Mesodermal cell (in vitro differentiated cells): ENCODE measurements at regions not wholly inside any gene's neighbourhood (a gene's known extent, or its start where the extent isn't known, plus 50 kb on each side); places are given as distances from the start of the nearest gene placed in this dataset.

Source experiments
- H3K27ac ChIP-seq: 2 replicates; pipeline ENCODE4 v1.7.0; 2013; ENCODE audit warnings: mild to moderate bottlenecking, low read depth, low read length, moderate library complexity; ENCODE audit not compliant: severe bottlenecking
- H3K36me3 ChIP-seq: 2 replicates; pipeline ENCODE4 v1.7.1; 2013; ENCODE audit warnings: mild to moderate bottlenecking, low read length, moderate library complexity; ENCODE audit not compliant: control insufficient read depth, insufficient read depth
- H3K4me1 ChIP-seq: one replicate; pipeline ENCODE4 v1.7.1; 2013; ENCODE audit warnings: mild to moderate bottlenecking, low read length; ENCODE audit not compliant: insufficient read depth, control insufficient read depth, poor library complexity, severe bottlenecking
- H3K4me3 ChIP-seq: 2 replicates; pipeline ENCODE4 v1.7.0; 2013; ENCODE audit warnings: low read length, control low read depth, mild to moderate bottlenecking; ENCODE audit not compliant: insufficient read depth, poor library complexity, severe bottlenecking; ENCODE audit errors: extremely low read depth
- H3K9me3 ChIP-seq: 2 replicates; pipeline ENCODE4 v1.7.1; 2013; ENCODE audit warnings: mild to moderate bottlenecking, low read length, moderate library complexity; ENCODE audit not compliant: control insufficient read depth
- WGBS, 2 experiments: methylation state at CpG; one replicate each; pipeline ENCODE4 v1.1.5; 2013; ENCODE audit warnings: missing lambda C conversion rate in 2 of 2; ENCODE audit not compliant: insufficient coverage in 2 of 2; 5-methylcytosine and 5-hydroxymethylcytosine counted together

GRCh38 chr16:49924078-49924477 is 68.2 kb upstream of the ZNF423 start:
- Histone ChIP-seq H3K9me3 (no peaks in the 10 kb centered on the region), H3K4me3 (no peak overlapping the region), H3K4me1 (no peaks in the 10 kb centered on the region), H3K36me3 (no peaks in the 10 kb centered on the region), H3K27ac (no peak overlapping the region)
- 90 to 93% methylated on average over 7 of the region's 7 CpGs for WGBS, 2 experiments

- no peaks in the 10 kb centered on the region for H3K9me3 ChIP-seq
- 100% methylated on average over 1 of the region's 2 CpGs for WGBS, 2 experiments
- H3K27ac ChIP-seq = no peak overlapping the region
- H3K4me1 ChIP-seq = no peaks in the 10 kb centered on the region
- no peak overlapping the region for H3K4me3 ChIP-seq
- no peaks in the 10 kb centered on the region for H3K36me3 ChIP-seq
Observed at GRCh38 chr16:49926941-49927340, 71.0 kb upstream of the ZNF423 start.

DNA sequence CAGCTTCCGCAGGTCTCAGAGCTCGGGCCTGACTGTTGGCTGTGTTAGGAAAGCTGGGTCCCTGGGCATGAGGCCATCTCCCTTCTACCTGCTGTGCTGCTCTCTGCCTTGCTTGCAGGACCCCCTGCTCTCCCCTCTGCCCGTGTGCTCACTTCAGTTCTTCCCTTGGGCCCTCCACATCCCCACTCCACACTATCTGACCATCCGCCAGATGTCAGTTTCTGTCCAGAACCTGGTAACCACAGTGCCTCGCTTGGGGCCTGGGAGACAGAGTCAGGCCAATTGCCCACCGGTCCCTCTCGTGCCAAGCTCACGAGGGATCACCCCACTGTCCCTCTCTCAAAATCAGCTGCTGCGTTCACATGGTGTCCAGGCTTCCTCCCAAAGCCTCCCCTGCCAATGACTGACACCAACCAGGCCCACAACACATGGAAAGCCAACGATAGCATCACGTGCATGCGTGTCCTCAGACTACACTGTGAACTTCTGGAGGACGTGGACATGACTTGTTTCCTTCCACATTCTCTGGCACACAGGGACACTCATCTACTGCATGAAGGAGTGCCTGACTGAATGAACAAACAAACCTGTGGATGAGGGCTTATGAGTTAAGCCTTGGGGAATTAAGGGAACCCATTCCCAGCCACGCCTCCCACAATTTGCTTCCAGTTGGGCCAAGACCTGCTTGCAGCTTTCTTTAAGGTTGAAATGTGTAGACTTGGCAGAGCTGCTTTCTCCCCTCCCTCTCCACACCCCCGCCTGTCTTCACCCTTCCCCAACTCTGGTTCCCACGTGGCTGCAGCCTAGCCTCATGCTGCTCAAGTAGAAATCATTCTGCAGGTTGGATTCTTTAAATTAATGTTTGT is 72.5 kb upstream of the ZNF423 start:
- H3K36me3 ChIP-seq = no peaks in the 10 kb centered on the region
- no peaks in the 10 kb centered on the region for H3K9me3 ChIP-seq
- WGBS, 2 experiments = 84 to 86% methylated on average over 10 to 14 of the region's 16 CpGs
- no peak overlapping the region for H3K27ac ChIP-seq
- peaks cover 5% of the 10 kb centered on the region for H3K4me1 ChIP-seq
- H3K4me3 ChIP-seq = no peak overlapping the region

DNA sequence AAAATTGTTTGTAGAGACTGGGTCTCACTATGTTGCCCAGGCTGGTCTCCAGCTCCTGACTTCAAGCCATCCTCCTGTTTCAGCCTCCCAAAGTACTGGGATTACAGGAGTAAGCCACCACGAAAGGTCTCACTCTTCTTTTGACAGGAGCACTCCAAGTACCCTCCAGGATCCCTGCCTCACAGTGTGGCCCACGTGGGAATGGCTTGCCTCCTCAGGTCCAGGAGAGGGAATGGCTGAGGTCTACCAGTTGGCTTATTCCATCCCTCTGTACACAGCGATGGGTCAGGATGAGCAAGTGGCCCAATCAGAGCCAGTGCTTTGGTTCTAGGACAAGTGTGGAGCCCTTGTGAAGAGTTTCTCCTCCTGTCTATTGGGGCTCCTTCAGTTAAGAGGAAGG is 73.7 kb upstream of the ZNF423 start:
- 80 to 94% methylated on average over 2 of the region's 3 CpGs for WGBS, 2 experiments
- Histone ChIP-seq H3K9me3 (no peaks in the 10 kb centered on the region), H3K4me3 (no peak overlapping the region), H3K36me3 (no peaks in the 10 kb centered on the region), H3K27ac (no peak overlapping the region), H3K4me1 (peaks cover 5% of the 10 kb centered on the region)

DNA sequence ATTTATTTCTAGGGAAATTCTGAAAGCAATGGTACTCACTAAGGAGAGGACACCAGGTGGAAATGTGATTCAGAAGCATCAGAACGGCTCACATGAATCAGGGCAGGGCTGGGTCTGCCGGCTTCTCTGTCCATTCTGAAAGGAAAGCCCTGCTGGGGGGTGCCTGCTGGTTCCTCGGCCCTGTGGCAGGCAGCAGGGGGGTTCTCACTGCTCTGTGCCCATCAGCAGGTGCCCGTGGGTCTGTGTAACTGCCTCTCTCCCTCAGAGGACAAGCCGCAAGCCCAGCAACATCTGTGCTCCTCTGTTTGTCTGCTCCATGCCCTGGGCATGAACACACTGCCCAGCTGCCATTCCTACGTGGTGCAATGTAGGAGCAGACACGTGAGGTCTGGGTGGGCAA is 74.9 kb upstream of the ZNF423 start:
- no peaks in the 10 kb centered on the region for H3K36me3 ChIP-seq
- H3K4me3 ChIP-seq = no peak overlapping the region
- peaks cover 5% of the 10 kb centered on the region for H3K4me1 ChIP-seq
- 80 to 90% methylated on average over 6 to 7 of the region's 7 CpGs for WGBS, 2 experiments
- no peaks in the 10 kb centered on the region for H3K9me3 ChIP-seq
- H3K27ac ChIP-seq = no peak overlapping the region

- WGBS, 2 experiments = 84 to 98% methylated on average over 4 to 5 of the region's 5 CpGs
- H3K36me3 ChIP-seq = no peaks in the 10 kb centered on the region
- no peaks in the 10 kb centered on the region for H3K9me3 ChIP-seq
- H3K4me3 ChIP-seq = no peak overlapping the region
- no peak overlapping the region for H3K27ac ChIP-seq
- H3K4me1 ChIP-seq = peaks cover 5% of the 10 kb centered on the region
Observed at GRCh38 chr16:49931266-49931665, 75.4 kb upstream of the ZNF423 start.

DNA sequence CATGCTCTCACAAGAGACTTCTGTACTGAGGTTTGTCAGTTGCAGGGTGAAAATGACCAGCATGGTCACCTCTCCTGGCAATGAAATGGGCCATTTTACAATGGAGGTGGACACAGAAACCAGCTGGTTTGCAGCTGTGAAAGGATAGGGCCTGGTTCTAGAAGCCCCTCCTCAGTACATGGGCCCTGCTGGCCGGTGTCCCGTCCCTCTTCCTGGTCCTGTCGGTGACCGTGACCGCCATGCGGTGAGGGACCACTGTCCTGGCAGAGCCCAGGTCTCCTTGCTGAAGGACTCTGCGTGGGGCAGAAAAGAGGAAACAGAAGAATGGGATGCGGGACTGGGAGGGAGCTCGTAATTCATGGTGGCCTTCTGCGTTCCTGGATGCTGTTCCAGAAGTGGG is 76.0 kb upstream of the ZNF423 start:
- Histone ChIP-seq H3K36me3 (no peaks in the 10 kb centered on the region), H3K4me1 (peaks cover 5% of the 10 kb centered on the region), H3K27ac (no peak overlapping the region), H3K4me3 (no peak overlapping the region), H3K9me3 (no peaks in the 10 kb centered on the region)
- WGBS, 2 experiments = 94 to 97% methylated on average over 5 to 8 of the region's 10 CpGs

- no peaks in the 10 kb centered on the region for H3K36me3 ChIP-seq
- H3K9me3 ChIP-seq = no peaks in the 10 kb centered on the region
- no peak overlapping the region for H3K27ac ChIP-seq
- H3K4me1 ChIP-seq = peaks cover 5% of the 10 kb centered on the region
- H3K4me3 ChIP-seq = no peak overlapping the region
- WGBS, 2 experiments = 68 to 82% methylated on average over 7 to 8 of the region's 8 CpGs
Observed at GRCh38 chr16:49932434-49932833, 76.5 kb upstream of the ZNF423 start.

DNA sequence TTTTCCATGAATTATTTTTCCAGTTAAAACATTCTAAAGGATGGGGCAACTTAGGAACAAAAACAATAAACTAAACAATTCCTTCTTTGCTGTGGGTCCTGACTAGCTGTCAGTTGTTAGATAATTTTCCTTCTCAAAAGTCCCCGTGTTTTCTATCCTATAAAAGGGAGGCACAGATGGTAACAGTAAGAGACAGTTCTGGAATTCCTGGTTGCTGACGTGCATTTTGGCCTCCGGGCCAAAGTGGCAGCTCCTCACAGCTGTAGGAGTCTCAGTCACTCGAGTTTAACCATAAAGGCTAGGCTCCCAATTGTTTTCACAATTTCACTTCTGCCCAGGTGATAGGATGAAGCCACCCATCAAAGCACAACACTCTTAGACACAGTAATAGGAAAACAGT is 77.0 kb upstream of the ZNF423 start:
- WGBS, 2 experiments = 45 to 62% methylated on average over 4 of the region's 4 CpGs
- Histone ChIP-seq H3K27ac (no peak overlapping the region), H3K4me1 (peaks cover 5% of the 10 kb centered on the region), H3K9me3 (no peaks in the 10 kb centered on the region), H3K36me3 (no peaks in the 10 kb centered on the region), H3K4me3 (no peak overlapping the region)

GRCh38 chr16:49936791-49937190 is 80.9 kb upstream of the ZNF423 start:
- Histone ChIP-seq H3K4me1 (peaks cover 5% of the 10 kb centered on the region), H3K9me3 (no peaks in the 10 kb centered on the region), H3K27ac (no peak overlapping the region), H3K4me3 (no peak overlapping the region), H3K36me3 (no peaks in the 10 kb centered on the region)
- WGBS, 2 experiments = 94 to 96% methylated on average over 5 to 6 of the region's 6 CpGs

DNA sequence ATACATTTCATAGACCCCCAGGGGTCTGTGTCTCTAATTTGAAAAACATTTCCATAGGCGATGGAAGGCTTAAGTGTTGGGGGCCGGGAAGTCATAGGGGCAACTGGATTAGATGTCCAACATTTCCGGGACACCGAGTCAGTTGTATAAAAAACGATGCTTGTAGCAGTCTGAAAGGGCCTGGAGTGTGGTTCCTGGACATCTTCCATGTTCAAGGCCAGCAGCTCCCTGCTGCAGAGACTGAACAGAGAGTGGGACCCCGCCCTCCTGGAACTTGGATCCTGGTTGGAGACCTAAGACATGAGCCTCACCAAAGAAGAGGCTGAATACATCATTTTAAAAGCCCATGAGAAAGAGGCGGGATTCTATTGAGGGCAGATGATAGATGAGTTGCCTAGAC is 82.0 kb upstream of the ZNF423 start:
- Histone ChIP-seq H3K4me3 (no peak overlapping the region), H3K4me1 (no peaks in the 10 kb centered on the region), H3K36me3 (no peaks in the 10 kb centered on the region), H3K27ac (no peak overlapping the region), H3K9me3 (no peaks in the 10 kb centered on the region)
- 94 to 96% methylated on average over 7 of the region's 7 CpGs for WGBS, 2 experiments
